Prostate gland (tissue), 2 donors: ENCODE measurements at regions not wholly inside any gene's neighbourhood (a gene's known extent, or its start where the extent isn't known, plus 50 kb on each side); places are given as distances from the start of the nearest gene placed in this dataset.

Source experiments
- DNase-seq: peaks from one replicate; pipeline ENCODE4 v3.0.0-alpha.2; 2019; ENCODE audit warnings: low spot score
- H3K27ac ChIP-seq, 2 donors: fragments of 200-600 bp; sonication (generic); 2 replicates each; pipeline ENCODE4 v1.5.1; 2017 to 2019
- H3K27me3 ChIP-seq: fragments of 200-600 bp; sonication (generic); replicated peaks from 2 replicates; pipeline ENCODE4 v1.5.1; 2019; ENCODE audit not compliant: insufficient read depth
- H3K36me3 ChIP-seq, 2 donors: fragments of 200-600 bp; sonication (generic); 1 replicate in 1 of 2; 2 replicates in 1 of 2; pipeline versions ENCODE4 v1.5.1 to v1.8.1; 2017 to 2019
- H3K4me1 ChIP-seq: fragments of 200-600 bp; sonication (generic); replicated peaks from 2 replicates; pipeline ENCODE4 v1.5.1; 2019
- H3K4me3 ChIP-seq, 2 donors: fragments of 200-600 bp; sonication (generic); 2 replicates each; pipeline ENCODE4 v1.5.1; 2017 to 2019
- H3K9me3 ChIP-seq: fragments of 200-600 bp; sonication (generic); 2 replicates; pipeline ENCODE4 v1.5.1; 2017
- POLR2A ChIP-seq: fragments of 450-650 bp; IDR thresholded peaks from one replicate; pipeline ENCODE4 v1.6.1; 2016; ENCODE audit warnings: antibody characterized with exemption, mild to moderate bottlenecking
- POLR2AphosphoS5 ChIP-seq: sonication (generic); formaldehyde crosslinking; IDR thresholded peaks from one replicate; pipeline ENCODE4 v1.6.1; 2017; ENCODE audit warnings: antibody characterized with exemption
- WGBS: methylation state at CpG from one replicate; pipeline ENCODE4 v1.1.5; 2018; 5-methylcytosine and 5-hydroxymethylcytosine counted together
- intact Hi-C: fragments of 100-400 bp; cut with DNase I; formaldehyde crosslinking; loops from one replicate; pipeline ENCODE4 v1.14.2; 2022
- TF ChIP-seq, protein P1 (sequence below), 4 experiments: fragments of 200-600 bp in 2 of 4; fragments of 450-650 bp in 2 of 4; sonication (generic) in 2 of 4; IDR thresholded peaks; 1 replicate in 3 of 4; 2 replicates in 1 of 4; pipeline ENCODE4 v1.5.1; 2016 to 2019; ENCODE audit warnings: antibody characterized with exemption in 4 of 4, mild to moderate bottlenecking in 2 of 4, moderate library complexity in 2 of 4

DNA sequence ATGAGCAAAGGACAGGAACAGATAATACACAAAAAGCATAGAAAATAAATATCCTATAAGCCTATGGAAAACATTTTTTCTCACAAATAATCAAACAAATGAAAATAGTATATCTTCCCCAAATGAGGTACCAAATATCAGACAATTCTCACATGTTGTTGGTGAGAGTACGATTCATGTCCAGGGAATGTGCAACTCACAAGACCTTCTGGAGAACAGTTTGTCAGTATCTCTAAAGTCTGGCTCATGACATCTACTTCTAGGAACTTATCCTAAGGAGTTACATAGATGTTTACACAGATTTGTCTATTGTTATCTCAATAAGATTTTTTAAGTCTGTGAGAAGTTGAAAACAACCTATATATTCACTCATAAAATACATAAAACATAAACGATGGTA is 80.3 kb upstream of the ARHGEF7 start:
- 69% methylated on average over 2 of the region's 2 CpGs for WGBS
- Histone ChIP-seq H3K27ac (no peak overlapping the region), H3K4me3 (no peak overlapping the region), H3K36me3 (no peaks in the 10 kb centered on the region), H3K27me3 (no peaks in the 10 kb centered on the region), H3K4me1 (no peaks in the 10 kb centered on the region), H3K9me3 (no peaks in the 10 kb centered on the region)
- intact Hi-C loops = no loop called here
- TF ChIP-seq POLR2AphosphoS5 = no peak
- no peak for TF ChIP-seq POLR2A
- TF ChIP-seq, protein P1, sequence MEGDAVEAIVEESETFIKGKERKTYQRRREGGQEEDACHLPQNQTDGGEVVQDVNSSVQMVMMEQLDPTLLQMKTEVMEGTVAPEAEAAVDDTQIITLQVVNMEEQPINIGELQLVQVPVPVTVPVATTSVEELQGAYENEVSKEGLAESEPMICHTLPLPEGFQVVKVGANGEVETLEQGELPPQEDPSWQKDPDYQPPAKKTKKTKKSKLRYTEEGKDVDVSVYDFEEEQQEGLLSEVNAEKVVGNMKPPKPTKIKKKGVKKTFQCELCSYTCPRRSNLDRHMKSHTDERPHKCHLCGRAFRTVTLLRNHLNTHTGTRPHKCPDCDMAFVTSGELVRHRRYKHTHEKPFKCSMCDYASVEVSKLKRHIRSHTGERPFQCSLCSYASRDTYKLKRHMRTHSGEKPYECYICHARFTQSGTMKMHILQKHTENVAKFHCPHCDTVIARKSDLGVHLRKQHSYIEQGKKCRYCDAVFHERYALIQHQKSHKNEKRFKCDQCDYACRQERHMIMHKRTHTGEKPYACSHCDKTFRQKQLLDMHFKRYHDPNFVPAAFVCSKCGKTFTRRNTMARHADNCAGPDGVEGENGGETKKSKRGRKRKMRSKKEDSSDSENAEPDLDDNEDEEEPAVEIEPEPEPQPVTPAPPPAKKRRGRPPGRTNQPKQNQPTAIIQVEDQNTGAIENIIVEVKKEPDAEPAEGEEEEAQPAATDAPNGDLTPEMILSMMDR (IDR thresholded peaks at IDR 0.05) = no peak
- no peak for DNase-seq

DNA sequence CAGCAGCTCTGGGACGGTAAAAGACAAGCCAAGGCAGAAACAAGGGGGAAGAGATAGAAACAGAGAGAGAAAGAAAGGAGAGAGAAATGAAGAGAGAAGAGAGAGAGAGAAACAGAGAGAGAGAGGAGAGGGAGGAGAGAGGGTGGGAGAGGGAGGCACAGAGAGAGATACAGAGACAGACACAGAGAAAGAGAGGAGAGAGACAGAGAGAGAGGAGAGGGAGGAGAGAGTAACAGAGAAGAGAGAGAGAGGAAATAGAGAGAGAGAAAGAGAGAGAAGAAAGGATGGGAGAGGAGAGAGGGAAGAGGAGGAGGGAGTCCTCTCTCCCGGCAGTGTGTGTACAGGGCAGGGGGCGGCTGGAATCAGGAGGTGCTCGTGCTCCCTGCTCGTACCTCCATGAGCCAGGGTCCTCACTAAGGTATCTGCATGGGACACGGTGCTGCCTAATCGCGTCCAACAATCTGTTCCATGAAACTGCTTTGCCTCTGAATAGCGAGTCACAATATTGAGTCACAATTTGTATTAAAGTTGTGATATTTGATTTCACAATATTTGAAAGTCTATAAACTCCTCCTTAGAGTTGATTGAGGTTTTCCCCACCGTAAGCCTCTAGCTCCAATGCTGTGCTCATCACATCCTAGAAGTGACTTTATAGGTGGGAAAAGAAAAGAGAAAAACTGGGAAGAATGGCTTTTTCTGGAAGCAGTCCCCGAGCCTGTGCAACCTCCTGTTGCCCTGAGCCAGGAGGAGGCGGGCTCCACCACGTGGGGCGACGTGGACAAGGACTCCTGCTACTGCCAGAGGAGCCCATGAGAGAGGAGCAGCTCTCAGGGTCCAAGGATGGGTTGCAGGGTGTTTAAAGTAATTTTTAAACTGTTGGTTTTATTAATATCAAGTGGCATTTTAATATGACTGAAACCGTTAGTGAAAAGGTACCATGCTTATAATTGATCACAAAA is 81.7 kb upstream of the ARHGEF7 start:
- DNase-seq = no peak
- intact Hi-C loops = no loop called here
- H3K36me3 ChIP-seq = no peaks in the 10 kb centered on the region
- no peaks in the 10 kb centered on the region for H3K27me3 ChIP-seq
- no peak overlapping the region for H3K27ac ChIP-seq
- WGBS = 49% methylated on average over 15 of the region's 16 CpGs
- no peaks in the 10 kb centered on the region for H3K4me1 ChIP-seq
- no peak overlapping the region for H3K4me3 ChIP-seq
- no peaks in the 10 kb centered on the region for H3K9me3 ChIP-seq
- TF ChIP-seq POLR2AphosphoS5 (no peak), POLR2A (no peak)
- TF ChIP-seq, protein P1 (IDR thresholded peaks at IDR 0.05) = no peak

DNA sequence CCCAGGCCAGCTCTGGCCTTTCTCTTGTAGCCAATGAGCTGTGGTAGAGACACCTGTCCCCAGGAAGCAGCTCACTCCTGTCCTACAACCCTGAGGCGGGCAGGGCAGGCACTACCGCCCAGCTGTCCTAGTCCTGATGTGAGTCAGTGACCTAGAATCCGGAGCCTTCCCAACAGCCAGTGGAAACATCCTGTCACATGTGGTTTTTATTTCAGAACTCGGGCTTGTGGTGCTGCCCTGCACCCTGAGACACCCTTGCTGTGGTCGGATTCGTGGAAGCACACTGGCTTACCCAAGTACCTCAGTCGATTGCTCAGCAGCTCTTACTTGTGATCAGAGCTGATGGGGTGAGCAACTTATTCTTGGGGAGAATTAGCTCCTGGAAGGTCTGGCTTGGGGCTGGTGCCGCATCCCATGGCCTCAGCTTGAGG is 83.6 kb upstream of the ARHGEF7 start:
- H3K4me3 ChIP-seq = no peak overlapping the region
- no peak for DNase-seq
- H3K27ac ChIP-seq = no peak overlapping the region
- intact Hi-C loops = no loop called here
- no peaks in the 10 kb centered on the region for H3K4me1 ChIP-seq
- TF ChIP-seq, protein P1 (IDR thresholded peaks at IDR 0.05) = no peak
- TF ChIP-seq POLR2A (no peak), POLR2AphosphoS5 (no peak)
- no peaks in the 10 kb centered on the region for H3K27me3 ChIP-seq
- no peaks in the 10 kb centered on the region for H3K9me3 ChIP-seq
- no peaks in the 10 kb centered on the region for H3K36me3 ChIP-seq
- 82% methylated on average over 7 of the region's 8 CpGs for WGBS

DNA sequence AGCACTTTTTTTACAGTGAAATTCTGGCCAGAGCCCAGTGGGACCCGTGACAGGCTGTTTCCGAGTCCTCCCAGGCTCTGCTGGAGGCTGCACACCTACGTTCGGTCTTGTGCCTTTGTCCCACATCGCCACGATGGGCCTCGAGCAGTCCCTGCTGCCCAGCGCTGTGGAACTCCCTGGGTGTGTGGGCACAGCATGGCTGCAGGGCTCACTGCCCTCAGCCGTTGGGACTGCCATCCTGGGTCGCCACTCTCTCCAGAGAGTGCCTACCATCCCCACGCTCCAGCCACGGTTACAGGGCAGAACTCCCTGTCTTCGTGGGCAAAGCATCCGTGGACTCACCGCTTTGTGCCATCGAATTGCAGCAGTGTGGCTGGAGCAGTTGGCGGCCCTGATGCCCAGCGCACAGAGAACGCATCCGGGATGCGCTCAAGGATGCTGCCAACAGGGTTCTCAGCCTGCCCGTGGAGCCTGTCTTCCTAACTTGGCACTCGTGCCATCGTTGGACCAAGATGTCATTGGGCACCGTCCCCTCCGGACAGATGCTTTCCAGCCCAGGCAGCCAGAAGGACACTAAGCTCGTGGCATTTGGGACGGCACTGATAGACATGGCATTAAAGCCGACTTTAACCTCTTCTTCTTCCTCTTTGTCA is 85.0 kb upstream of the ARHGEF7 start:
- WGBS = 92% methylated on average over 29 of the region's 29 CpGs
- Histone ChIP-seq H3K27me3 (no peaks in the 10 kb centered on the region), H3K4me3 (no peak overlapping the region), H3K27ac (no peak overlapping the region), H3K36me3 (no peaks in the 10 kb centered on the region), H3K4me1 (no peaks in the 10 kb centered on the region), H3K9me3 (no peaks in the 10 kb centered on the region)
- DNase-seq = no peak
- intact Hi-C loops = no loop called here
- TF ChIP-seq POLR2AphosphoS5 (no peak), POLR2A (no peak)
- TF ChIP-seq, protein P1 (IDR thresholded peaks at IDR 0.05) = no peak
